Lower leg skin (tissue), 3 donors: ENCODE measurements at regions not wholly inside any gene's neighbourhood (a gene's known extent, or its start where the extent isn't known, plus 50 kb on each side); places are given as distances from the start of the nearest gene placed in this dataset.

ENCODE experiments used
- CTCF ChIP-seq, 3 donors: fragments of 450-650 bp; IDR thresholded peaks; one replicate each; pipeline ENCODE4 v1.5.1; 2016; ENCODE audit warnings: antibody characterized with exemption in 3 of 3, mild to moderate bottlenecking in 3 of 3, moderate library complexity in 2 of 3
- POLR2A ChIP-seq, 2 donors: fragments of 450-650 bp; IDR thresholded peaks; one replicate each; pipeline ENCODE4 v1.6.1; 2016 to 2017; ENCODE audit warnings: antibody characterized with exemption in 2 of 2, mild to moderate bottlenecking in 1 of 2, moderate library complexity in 1 of 2

GRCh38 chr14:26761532-26761931 is 163.7 kb upstream of the NOVA1 start:
- TF ChIP-seq CTCF (IDR thresholded peaks at IDR 0.05) = no peak
- TF ChIP-seq POLR2A (IDR thresholded peaks at IDR 0.05) = no peak
